ENCODE measurements at regions not wholly inside any gene's neighbourhood (a gene's known extent, or its start where the extent isn't known, plus 50 kb on each side); places are given as distances from the start of the nearest gene placed in this dataset.

- Histone ChIP-seq H3K27ac (ENCODE audit: low read length) (peak overlapping the region; percentile 67), H3K36me3 (ENCODE audit: insufficient read depth, low read length) (no peaks in the 10 kb centered on the region), H3K9me3 (ENCODE audit: low read length) (no peaks in the 10 kb centered on the region), H3F3A (ENCODE audit: insufficient read depth, low read length, poor library complexity, severe bottlenecking) (peaks cover 3% of the 10 kb centered on the region), H3K4me2 (ENCODE audit: low read length) (no peak overlapping the region), H3K27me3 (ENCODE audit: insufficient read depth, low read depth, low read length) (no peaks in the 10 kb centered on the region), H3K79me2 (replicated peaks; ENCODE audit: insufficient read depth, low read length) (no peaks in the 10 kb centered on the region), H4K20me1 (ENCODE audit: insufficient read depth) (no peaks in the 10 kb centered on the region), H2AFZ (ENCODE audit: low read depth, low read length) (no peak overlapping the region), H3K9me2 (ENCODE audit: insufficient read depth, low read length) (no peaks in the 10 kb centered on the region), H3K4me3 (ENCODE audit: low read length) (no peak overlapping the region), H3K9ac (ENCODE audit: low read length) (no peak overlapping the region)
- TF ChIP-seq EZH2 (IDR thresholded peaks at IDR 0.05; ENCODE audit: borderline replicate concordance, insufficient read depth, low read length, poor library complexity, severe bottlenecking): no peak
- TF ChIP-seq POLR2AphosphoS5 (IDR thresholded peaks at IDR 0.05): no peak
- TF ChIP-seq MXI1 (conservative IDR thresholded peaks at IDR 0.05; ENCODE audit: poor library complexity, severe bottlenecking): no peak
- TF ChIP-seq TAF1 (IDR thresholded peaks at IDR 0.05; ENCODE audit: low read depth): no peak
- TF ChIP-seq EP300 (conservative IDR thresholded peaks at IDR 0.05; ENCODE audit: poor library complexity, severe bottlenecking): no peak
- TF ChIP-seq, protein P1, sequence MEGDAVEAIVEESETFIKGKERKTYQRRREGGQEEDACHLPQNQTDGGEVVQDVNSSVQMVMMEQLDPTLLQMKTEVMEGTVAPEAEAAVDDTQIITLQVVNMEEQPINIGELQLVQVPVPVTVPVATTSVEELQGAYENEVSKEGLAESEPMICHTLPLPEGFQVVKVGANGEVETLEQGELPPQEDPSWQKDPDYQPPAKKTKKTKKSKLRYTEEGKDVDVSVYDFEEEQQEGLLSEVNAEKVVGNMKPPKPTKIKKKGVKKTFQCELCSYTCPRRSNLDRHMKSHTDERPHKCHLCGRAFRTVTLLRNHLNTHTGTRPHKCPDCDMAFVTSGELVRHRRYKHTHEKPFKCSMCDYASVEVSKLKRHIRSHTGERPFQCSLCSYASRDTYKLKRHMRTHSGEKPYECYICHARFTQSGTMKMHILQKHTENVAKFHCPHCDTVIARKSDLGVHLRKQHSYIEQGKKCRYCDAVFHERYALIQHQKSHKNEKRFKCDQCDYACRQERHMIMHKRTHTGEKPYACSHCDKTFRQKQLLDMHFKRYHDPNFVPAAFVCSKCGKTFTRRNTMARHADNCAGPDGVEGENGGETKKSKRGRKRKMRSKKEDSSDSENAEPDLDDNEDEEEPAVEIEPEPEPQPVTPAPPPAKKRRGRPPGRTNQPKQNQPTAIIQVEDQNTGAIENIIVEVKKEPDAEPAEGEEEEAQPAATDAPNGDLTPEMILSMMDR (IDR thresholded peaks at IDR 0.05; ENCODE audit: poor library complexity, severe bottlenecking): no peak
- TF ChIP-seq SMC3 (conservative IDR thresholded peaks at IDR 0.05; ENCODE audit: poor library complexity): no peak
- TF ChIP-seq RAD21 (conservative IDR thresholded peaks at IDR 0.05): no peak
- TF ChIP-seq, protein P2, sequence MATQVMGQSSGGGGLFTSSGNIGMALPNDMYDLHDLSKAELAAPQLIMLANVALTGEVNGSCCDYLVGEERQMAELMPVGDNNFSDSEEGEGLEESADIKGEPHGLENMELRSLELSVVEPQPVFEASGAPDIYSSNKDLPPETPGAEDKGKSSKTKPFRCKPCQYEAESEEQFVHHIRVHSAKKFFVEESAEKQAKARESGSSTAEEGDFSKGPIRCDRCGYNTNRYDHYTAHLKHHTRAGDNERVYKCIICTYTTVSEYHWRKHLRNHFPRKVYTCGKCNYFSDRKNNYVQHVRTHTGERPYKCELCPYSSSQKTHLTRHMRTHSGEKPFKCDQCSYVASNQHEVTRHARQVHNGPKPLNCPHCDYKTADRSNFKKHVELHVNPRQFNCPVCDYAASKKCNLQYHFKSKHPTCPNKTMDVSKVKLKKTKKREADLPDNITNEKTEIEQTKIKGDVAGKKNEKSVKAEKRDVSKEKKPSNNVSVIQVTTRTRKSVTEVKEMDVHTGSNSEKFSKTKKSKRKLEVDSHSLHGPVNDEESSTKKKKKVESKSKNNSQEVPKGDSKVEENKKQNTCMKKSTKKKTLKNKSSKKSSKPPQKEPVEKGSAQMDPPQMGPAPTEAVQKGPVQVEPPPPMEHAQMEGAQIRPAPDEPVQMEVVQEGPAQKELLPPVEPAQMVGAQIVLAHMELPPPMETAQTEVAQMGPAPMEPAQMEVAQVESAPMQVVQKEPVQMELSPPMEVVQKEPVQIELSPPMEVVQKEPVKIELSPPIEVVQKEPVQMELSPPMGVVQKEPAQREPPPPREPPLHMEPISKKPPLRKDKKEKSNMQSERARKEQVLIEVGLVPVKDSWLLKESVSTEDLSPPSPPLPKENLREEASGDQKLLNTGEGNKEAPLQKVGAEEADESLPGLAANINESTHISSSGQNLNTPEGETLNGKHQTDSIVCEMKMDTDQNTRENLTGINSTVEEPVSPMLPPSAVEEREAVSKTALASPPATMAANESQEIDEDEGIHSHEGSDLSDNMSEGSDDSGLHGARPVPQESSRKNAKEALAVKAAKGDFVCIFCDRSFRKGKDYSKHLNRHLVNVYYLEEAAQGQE (IDR thresholded peaks at IDR 0.05; ENCODE audit: borderline replicate concordance): no peak
Measured at GRCh38 chr5:24385617-24386016, 259.2 kb downstream of the CDH10 start.

DNA sequence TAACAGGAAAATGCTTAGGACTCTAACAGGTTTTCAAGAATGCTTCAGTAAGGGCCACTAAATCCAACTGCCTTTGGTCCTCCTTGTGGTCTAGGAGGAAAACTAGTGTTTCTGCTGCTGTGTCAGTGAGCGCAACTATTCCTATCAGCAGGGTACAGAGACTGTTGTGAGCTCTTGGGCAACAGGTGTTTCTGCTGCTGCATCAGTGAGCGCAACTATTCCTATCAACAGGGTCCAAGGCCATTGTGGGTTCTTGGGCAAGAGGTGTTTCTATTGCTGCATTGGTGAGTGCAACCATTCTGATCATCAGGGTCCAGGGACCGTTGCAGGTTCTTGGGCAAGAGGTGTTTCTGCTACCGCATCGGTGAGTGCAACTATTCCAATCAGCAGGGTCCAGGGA is 256.3 kb downstream of the CDH10 start:
- no peak overlapping the region for H3K4me2 ChIP-seq (ENCODE audit: low read length)
- no peaks in the 10 kb centered on the region for H3K36me3 ChIP-seq (ENCODE audit: insufficient read depth, low read length)
- H3K4me3 ChIP-seq (ENCODE audit: low read length): no peak overlapping the region
- H3K79me2 ChIP-seq (replicated peaks; ENCODE audit: insufficient read depth, low read length): no peaks in the 10 kb centered on the region
- TF ChIP-seq MXI1 (conservative IDR thresholded peaks at IDR 0.05; ENCODE audit: poor library complexity, severe bottlenecking): no peak
- TF ChIP-seq, protein P1 (IDR thresholded peaks at IDR 0.05; ENCODE audit: poor library complexity, severe bottlenecking): no peak
- no peak for TF ChIP-seq TAF1 (IDR thresholded peaks at IDR 0.05; ENCODE audit: low read depth)
- no peak for TF ChIP-seq EZH2 (IDR thresholded peaks at IDR 0.05; ENCODE audit: borderline replicate concordance, insufficient read depth, low read length, poor library complexity, severe bottlenecking)
- no peak for TF ChIP-seq RAD21 (conservative IDR thresholded peaks at IDR 0.05)
- TF ChIP-seq EP300 (conservative IDR thresholded peaks at IDR 0.05; ENCODE audit: poor library complexity, severe bottlenecking): no peak
- TF ChIP-seq, protein P2 (IDR thresholded peaks at IDR 0.05; ENCODE audit: borderline replicate concordance): no peak
- H2AFZ ChIP-seq (ENCODE audit: low read depth, low read length): no peak overlapping the region
- H3K9ac ChIP-seq (ENCODE audit: low read length): no peak overlapping the region
- H3K9me2 ChIP-seq (ENCODE audit: insufficient read depth, low read length): no peaks in the 10 kb centered on the region
- H3K27me3 ChIP-seq (ENCODE audit: insufficient read depth, low read depth, low read length): no peaks in the 10 kb centered on the region
- no peak overlapping the region for H3K27ac ChIP-seq (ENCODE audit: low read length)
- H3K9me3 ChIP-seq (ENCODE audit: low read length): no peaks in the 10 kb centered on the region
- H3F3A ChIP-seq (ENCODE audit: insufficient read depth, low read length, poor library complexity, severe bottlenecking): peaks cover 3% of the 10 kb centered on the region
- no peaks in the 10 kb centered on the region for H4K20me1 ChIP-seq (ENCODE audit: insufficient read depth)
